ENCODE measurements at regions not wholly inside any gene's neighbourhood (a gene's known extent, or its start where the extent isn't known, plus 50 kb on each side); places are given as distances from the start of the nearest gene placed in this dataset.

- H3K4me1 Mint-ChIP-seq = no peaks in the 10 kb centered on the region
- no peaks in the 10 kb centered on the region for H3K36me3 Mint-ChIP-seq
- H3K4me3 Mint-ChIP-seq = no peak overlapping the region
- no peaks in the 10 kb centered on the region for H3K9me3 Mint-ChIP-seq
- H3K27me3 Mint-ChIP-seq = no peaks in the 10 kb centered on the region
- H3K27ac Mint-ChIP-seq = no peak overlapping the region
- no peak for DNase-seq
Observed at GRCh38 chr16:49049191-49049590, 232.4 kb downstream of the CBLN1 start.

GRCh38 chr16:49048557-49048956 lies 233.1 kb downstream of the CBLN1 start:
- Mint-ChIP-seq H3K27me3 (no peaks in the 10 kb centered on the region), H3K27ac (no peak overlapping the region), H3K4me3 (no peak overlapping the region), H3K36me3 (no peaks in the 10 kb centered on the region), H3K4me1 (no peaks in the 10 kb centered on the region), H3K9me3 (no peaks in the 10 kb centered on the region)
- no peak for DNase-seq

- H3K9me3 Mint-ChIP-seq = peaks cover 15% of the 10 kb centered on the region
- no peaks in the 10 kb centered on the region for H3K4me1 Mint-ChIP-seq
- no peak overlapping the region for H3K27ac Mint-ChIP-seq
- H3K36me3 Mint-ChIP-seq = no peaks in the 10 kb centered on the region
- no peak for DNase-seq
- H3K4me3 Mint-ChIP-seq = no peak overlapping the region
- no peaks in the 10 kb centered on the region for H3K27me3 Mint-ChIP-seq
Observed at GRCh38 chr16:49036126-49036525, 245.5 kb downstream of the CBLN1 start.

GRCh38 chr16:49027420-49027819 lies 254.2 kb downstream of the CBLN1 start:
- Mint-ChIP-seq H3K4me1 (no peaks in the 10 kb centered on the region), H3K9me3 (peaks cover 1% of the 10 kb centered on the region), H3K27ac (no peak overlapping the region), H3K36me3 (no peaks in the 10 kb centered on the region), H3K27me3 (peaks cover 2% of the 10 kb centered on the region), H3K4me3 (no peak overlapping the region)
- no peak for DNase-seq

- H3K36me3 Mint-ChIP-seq = no peaks in the 10 kb centered on the region
- no peak for DNase-seq
- H3K4me1 Mint-ChIP-seq = no peaks in the 10 kb centered on the region
- H3K9me3 Mint-ChIP-seq = peaks cover under 1% of the 10 kb centered on the region
- H3K4me3 Mint-ChIP-seq = no peak overlapping the region
- H3K27ac Mint-ChIP-seq = no peak overlapping the region
- H3K27me3 Mint-ChIP-seq = peaks cover 2% of the 10 kb centered on the region
Observed at GRCh38 chr16:49026566-49027181, 255.0 kb downstream of the CBLN1 start.

- no peaks in the 10 kb centered on the region for H3K4me1 Mint-ChIP-seq
- no peak overlapping the region for H3K27ac Mint-ChIP-seq
- no peaks in the 10 kb centered on the region for H3K9me3 Mint-ChIP-seq
- H3K27me3 Mint-ChIP-seq = peaks cover 3% of the 10 kb centered on the region
- no peak for DNase-seq
- H3K4me3 Mint-ChIP-seq = no peak overlapping the region
- no peaks in the 10 kb centered on the region for H3K36me3 Mint-ChIP-seq
Observed at GRCh38 chr16:49024896-49025295, 256.7 kb downstream of the CBLN1 start.

- no peaks in the 10 kb centered on the region for H3K36me3 Mint-ChIP-seq
- no peaks in the 10 kb centered on the region for H3K9me3 Mint-ChIP-seq
- no peak overlapping the region for H3K27ac Mint-ChIP-seq
- H3K27me3 Mint-ChIP-seq = peaks cover 9% of the 10 kb centered on the region
- H3K4me3 Mint-ChIP-seq = no peak overlapping the region
- no peak for DNase-seq
- no peaks in the 10 kb centered on the region for H3K4me1 Mint-ChIP-seq
Observed at GRCh38 chr16:49024016-49024415, 257.6 kb downstream of the CBLN1 start.

GRCh38 chr16:49023050-49023449 lies 258.6 kb downstream of the CBLN1 start:
- H3K4me3 Mint-ChIP-seq = no peak overlapping the region
- no peak overlapping the region for H3K27ac Mint-ChIP-seq
- H3K9me3 Mint-ChIP-seq = no peaks in the 10 kb centered on the region
- no peak for DNase-seq
- peaks cover 9% of the 10 kb centered on the region for H3K27me3 Mint-ChIP-seq
- no peaks in the 10 kb centered on the region for H3K36me3 Mint-ChIP-seq
- H3K4me1 Mint-ChIP-seq = no peaks in the 10 kb centered on the region

- H3K9me3 Mint-ChIP-seq = no peaks in the 10 kb centered on the region
- no peak overlapping the region for H3K4me3 Mint-ChIP-seq
- H3K4me1 Mint-ChIP-seq = no peaks in the 10 kb centered on the region
- DNase-seq = no peak
- H3K27ac Mint-ChIP-seq = no peak overlapping the region
- H3K36me3 Mint-ChIP-seq = no peaks in the 10 kb centered on the region
- H3K27me3 Mint-ChIP-seq = peaks cover 9% of the 10 kb centered on the region
Observed at GRCh38 chr16:49022351-49022963, 259.2 kb downstream of the CBLN1 start.

GRCh38 chr16:49021136-49021535 lies 260.5 kb downstream of the CBLN1 start:
- DNase-seq = no peak
- Mint-ChIP-seq H3K4me1 (no peaks in the 10 kb centered on the region), H3K36me3 (no peaks in the 10 kb centered on the region), H3K27me3 (peaks cover 6% of the 10 kb centered on the region), H3K9me3 (no peaks in the 10 kb centered on the region), H3K27ac (no peak overlapping the region), H3K4me3 (no peak overlapping the region)

- Mint-ChIP-seq H3K36me3 (no peaks in the 10 kb centered on the region), H3K27ac (no peak overlapping the region), H3K4me1 (no peaks in the 10 kb centered on the region), H3K4me3 (no peak overlapping the region), H3K9me3 (no peaks in the 10 kb centered on the region), H3K27me3 (peaks cover 6% of the 10 kb centered on the region)
- no peak for DNase-seq
Observed at GRCh38 chr16:49020436-49020835, 261.2 kb downstream of the CBLN1 start.

- Mint-ChIP-seq H3K27ac (no peak overlapping the region), H3K27me3 (peaks cover 6% of the 10 kb centered on the region), H3K9me3 (no peaks in the 10 kb centered on the region), H3K36me3 (no peaks in the 10 kb centered on the region), H3K4me3 (no peak overlapping the region), H3K4me1 (no peaks in the 10 kb centered on the region)
- no peak for DNase-seq
Observed at GRCh38 chr16:49019831-49020230, 261.8 kb downstream of the CBLN1 start.

GRCh38 chr16:49019081-49019633 lies 262.5 kb downstream of the CBLN1 start:
- H3K27me3 Mint-ChIP-seq = peaks cover 6% of the 10 kb centered on the region
- H3K27ac Mint-ChIP-seq = no peak overlapping the region
- H3K4me3 Mint-ChIP-seq = no peak overlapping the region
- H3K4me1 Mint-ChIP-seq = no peaks in the 10 kb centered on the region
- H3K9me3 Mint-ChIP-seq = no peaks in the 10 kb centered on the region
- DNase-seq = no peak
- H3K36me3 Mint-ChIP-seq = no peaks in the 10 kb centered on the region

GRCh38 chr16:49018259-49018931 lies 263.2 kb downstream of the CBLN1 start:
- no peak overlapping the region for H3K27ac Mint-ChIP-seq
- no peak for DNase-seq
- H3K4me1 Mint-ChIP-seq = no peaks in the 10 kb centered on the region
- H3K36me3 Mint-ChIP-seq = no peaks in the 10 kb centered on the region
- H3K9me3 Mint-ChIP-seq = no peaks in the 10 kb centered on the region
- no peak overlapping the region for H3K4me3 Mint-ChIP-seq
- H3K27me3 Mint-ChIP-seq = peaks cover 6% of the 10 kb centered on the region

- H3K36me3 Mint-ChIP-seq = no peaks in the 10 kb centered on the region
- DNase-seq = no peak
- no peak overlapping the region for H3K4me3 Mint-ChIP-seq
- peaks cover 6% of the 10 kb centered on the region for H3K27me3 Mint-ChIP-seq
- no peak overlapping the region for H3K27ac Mint-ChIP-seq
- H3K9me3 Mint-ChIP-seq = no peaks in the 10 kb centered on the region
- H3K4me1 Mint-ChIP-seq = no peaks in the 10 kb centered on the region
Observed at GRCh38 chr16:49017501-49017900, 264.1 kb downstream of the CBLN1 start.

- Mint-ChIP-seq H3K9me3 (peaks cover 1% of the 10 kb centered on the region), H3K27me3 (peaks cover 6% of the 10 kb centered on the region), H3K36me3 (no peaks in the 10 kb centered on the region), H3K27ac (no peak overlapping the region), H3K4me3 (no peak overlapping the region), H3K4me1 (no peaks in the 10 kb centered on the region)
- DNase-seq = no peak
Observed at GRCh38 chr16:49016461-49016860, 265.2 kb downstream of the CBLN1 start.

Data from activated naive CD8-positive, alpha-beta T cell treated with anti-CD3 and anti-CD28 coated beads for 36 hours (primary cell).